Stimulated activated CD4-positive, alpha-beta T cell treated with anti-CD3 and anti-CD28 coated beads, Interleukin-4, amount 100 ng/mL, for 1 hour (primary cell): ENCODE measurements at regions not wholly inside any gene's neighbourhood (a gene's known extent, or its start where the extent isn't known, plus 50 kb on each side); places are given as distances from the start of the nearest gene placed in this dataset.

Experiments
- DNase-seq: peaks from one replicate; pipeline ENCODE4 v3.0.0-alpha.2; 2020

DNA sequence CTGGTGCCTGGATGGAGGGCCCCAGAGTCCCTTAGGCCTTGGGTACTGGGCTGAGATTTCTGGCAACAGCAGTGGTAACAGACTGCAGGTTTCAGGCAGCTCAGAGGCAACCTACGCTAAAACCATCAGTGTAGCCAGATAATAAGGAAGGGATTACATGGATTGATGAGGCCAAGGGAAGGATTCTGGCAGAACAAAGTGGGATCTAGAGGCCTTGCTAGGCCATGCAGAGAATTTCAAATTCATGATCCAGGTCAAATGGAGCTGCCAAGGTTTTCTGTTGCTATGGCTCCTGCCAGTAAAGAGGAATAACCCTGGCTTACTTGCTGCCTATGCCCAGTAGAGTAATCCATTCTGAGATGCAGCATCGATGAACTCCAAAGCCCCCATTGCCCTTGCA lies 445.7 kb downstream of the ADRA2A start:
- DNase-seq = no peak

DNA sequence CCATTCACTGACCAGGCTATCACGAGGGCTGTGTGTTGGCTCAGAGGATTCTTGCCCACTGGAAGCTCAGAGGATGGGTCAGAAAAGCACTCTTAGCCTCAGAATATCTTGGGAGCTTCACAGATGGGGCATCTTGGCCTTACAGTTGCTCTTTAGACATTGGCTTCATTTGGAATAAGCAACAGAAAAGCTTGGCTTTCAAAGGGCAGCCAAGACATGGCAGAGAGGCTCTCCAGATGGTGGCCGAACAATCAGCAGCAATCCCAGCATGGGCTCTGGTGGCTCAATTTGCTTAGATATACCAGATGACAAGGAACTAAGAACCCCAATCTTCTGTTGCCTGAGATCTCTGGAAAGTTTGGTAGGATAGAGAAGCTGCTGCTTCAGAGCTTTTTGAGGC lies 446.2 kb downstream of the ADRA2A start:
- no peak for DNase-seq

GRCh38 chr10:111524134-111524533 lies 447.3 kb downstream of the ADRA2A start:
- DNase-seq = no peak

- no peak for DNase-seq
These were observed 448.9 kb downstream of the ADRA2A start for GRCh38 chr10:111525696-111526095.

- no peak for DNase-seq
These were observed 454.9 kb downstream of the ADRA2A start for GRCh38 chr10:111531690-111532089.

DNA sequence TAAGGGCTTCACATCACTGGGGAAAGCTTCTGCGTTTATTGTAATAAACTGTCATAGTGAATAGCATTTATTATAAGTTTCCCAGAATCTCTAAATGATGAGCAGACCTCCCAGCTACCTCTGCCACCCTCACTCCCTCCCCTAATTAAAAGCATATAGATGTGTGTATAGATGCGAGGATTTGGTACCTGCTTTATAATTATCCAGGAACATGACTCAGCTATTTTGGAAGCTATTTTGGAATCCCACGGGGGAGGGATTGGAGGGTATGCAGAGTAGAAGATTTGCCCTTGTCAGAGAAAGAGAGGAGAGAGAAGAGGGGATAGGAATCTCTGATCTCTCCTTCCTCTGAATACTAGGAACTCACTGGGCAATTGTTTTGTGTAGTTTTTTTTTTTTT lies 455.3 kb downstream of the ADRA2A start:
- no peak for DNase-seq

DNA sequence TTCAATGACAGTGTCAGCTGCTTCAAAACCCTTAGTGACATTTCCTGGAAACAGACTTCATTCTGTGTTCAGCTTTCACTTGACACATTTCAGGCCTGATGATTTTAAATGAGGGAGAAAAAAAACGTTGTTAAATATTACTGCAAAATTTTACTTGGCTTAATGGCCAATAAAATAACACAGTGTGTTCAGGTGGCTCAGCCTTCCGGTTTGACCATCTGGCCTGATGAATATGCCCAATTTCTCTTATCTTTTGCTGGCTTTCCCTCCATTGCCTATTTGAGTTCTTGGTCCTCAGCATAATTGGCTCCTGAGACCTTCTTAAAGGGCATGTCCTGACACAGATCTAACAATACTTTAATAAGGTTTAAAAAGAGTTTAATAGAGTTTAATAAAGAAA lies 462.4 kb downstream of the ADRA2A start:
- no peak for DNase-seq

GRCh38 chr10:111543854-111544253 lies 467.0 kb downstream of the ADRA2A start:
- no peak for DNase-seq

GRCh38 chr10:111545861-111546605 lies 469.2 kb downstream of the ADRA2A start:
- DNase-seq = no peak

GRCh38 chr10:111548084-111548726 lies 471.4 kb downstream of the ADRA2A start:
- DNase-seq = no peak

- DNase-seq = no peak
These were observed 474.2 kb downstream of the ADRA2A start for GRCh38 chr10:111551001-111551400.

DNA sequence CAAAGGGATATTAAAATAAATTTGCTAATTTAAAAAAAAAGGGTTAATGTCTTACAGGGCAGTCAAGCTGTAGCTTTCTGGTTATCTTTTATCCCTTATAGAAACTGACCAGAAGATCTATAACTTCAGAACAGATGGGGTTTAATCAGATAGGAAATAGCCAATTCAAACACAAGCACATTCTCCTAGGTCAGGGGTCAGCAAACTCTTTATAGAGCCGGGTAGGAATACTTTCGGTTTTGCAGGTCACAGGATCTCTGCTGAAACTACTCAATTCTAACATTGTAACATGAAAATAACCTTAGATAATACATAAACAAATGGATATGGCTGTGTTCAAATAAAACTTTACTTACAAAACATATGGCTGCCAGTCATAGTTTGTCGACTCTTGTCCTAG lies 479.8 kb downstream of the ADRA2A start:
- DNase-seq = no peak

DNA sequence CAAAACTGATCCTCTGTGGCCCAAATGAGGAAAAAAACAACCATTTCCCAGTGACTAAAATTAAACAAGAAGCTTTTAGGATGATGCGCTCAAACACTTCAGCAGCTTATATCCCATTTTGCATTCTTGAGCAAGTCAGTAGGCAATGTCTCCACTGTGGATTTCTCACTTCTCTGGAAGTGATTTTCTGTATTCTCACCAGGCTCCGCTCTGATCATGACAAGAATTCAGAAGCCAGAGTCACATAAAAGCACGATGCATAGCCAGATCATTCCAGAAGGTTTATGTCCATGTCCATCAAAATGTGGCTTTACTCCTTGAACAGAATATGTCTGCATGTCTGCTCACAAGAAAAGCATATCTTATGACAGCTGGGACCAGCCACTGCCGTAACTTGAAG lies 481.4 kb downstream of the ADRA2A start:
- DNase-seq = no peak

DNA sequence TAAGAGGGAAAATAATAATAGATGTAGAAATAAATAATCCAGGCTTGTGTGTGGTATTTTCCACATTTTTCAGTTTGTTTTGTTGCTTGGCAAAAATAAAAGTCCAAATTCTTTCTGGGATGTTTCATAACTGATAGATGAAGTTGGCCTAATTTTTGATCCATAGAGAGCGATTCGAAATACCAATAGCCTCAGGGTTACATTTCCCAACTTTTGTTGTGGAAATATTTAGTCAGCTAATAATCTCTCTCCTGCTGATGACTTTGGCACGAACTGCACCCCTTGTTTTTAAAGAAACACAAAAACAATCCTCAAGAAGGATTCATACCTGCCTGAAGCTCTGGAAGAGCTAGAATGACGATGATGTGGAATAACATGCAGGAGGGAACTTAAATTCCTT lies 483.2 kb downstream of the ADRA2A start:
- no peak for DNase-seq

DNA sequence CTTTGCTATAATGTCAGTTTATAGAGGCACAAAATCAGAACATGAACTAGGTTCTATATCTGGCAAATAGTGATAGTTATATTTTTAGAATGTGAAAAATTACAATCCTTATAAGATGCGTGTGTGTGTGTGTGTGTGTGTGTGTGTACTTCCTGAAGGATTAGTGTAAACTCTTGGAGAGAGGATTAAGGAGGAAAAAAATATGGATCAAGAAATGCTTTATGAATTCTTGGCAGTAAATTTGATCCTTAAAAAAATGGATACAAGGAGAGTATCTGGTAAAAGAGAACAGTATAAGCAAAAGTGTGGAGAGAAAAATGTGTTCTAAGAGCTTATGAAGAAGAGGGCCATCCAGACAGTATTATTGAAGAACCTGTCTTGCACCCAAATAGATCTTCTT lies 484.3 kb downstream of the ADRA2A start:
- DNase-seq = no peak

DNA sequence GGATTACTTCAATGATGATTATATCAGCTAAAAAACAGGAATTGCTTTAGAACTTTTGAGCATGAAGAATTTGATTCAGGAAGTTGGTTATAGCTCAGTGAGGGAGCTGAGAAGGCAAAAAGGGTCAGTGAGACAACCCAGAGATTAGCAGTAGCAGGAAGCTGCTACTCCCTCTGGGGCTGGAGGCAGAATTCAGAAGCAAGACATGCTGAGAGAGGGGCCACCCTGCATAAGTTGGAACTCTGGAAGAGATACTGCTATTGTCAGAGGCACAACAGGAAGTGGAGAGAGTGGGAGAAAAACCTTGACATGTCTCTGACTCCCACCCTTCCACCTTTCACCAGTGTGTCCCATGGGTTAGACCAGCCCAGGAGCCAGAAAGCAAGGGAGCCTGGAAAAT lies 488.7 kb downstream of the ADRA2A start:
- DNase-seq = no peak

DNA sequence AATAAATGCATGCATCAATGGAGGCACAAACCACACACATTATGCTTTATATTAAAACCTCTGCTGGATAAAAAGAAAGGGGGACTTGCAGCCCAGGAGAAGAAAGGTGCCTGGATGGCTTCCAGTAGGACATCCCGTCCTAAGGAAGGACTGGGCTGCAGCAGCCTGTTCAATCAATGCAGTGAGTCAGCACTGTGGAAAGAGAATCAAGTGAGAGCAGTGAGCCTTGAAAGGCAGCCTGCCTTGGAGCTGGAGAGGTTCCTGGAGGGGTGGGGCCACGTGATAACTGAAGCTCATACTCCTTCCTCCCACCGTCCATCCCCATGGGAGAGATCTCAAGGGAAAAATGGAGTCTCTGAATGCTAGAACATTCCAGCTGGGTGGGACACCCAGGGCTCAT lies 501.2 kb downstream of the ADRA2A start:
- no peak for DNase-seq

GRCh38 chr10:111579473-111579872 lies 502.6 kb downstream of the ADRA2A start:
- DNase-seq = no peak

DNA sequence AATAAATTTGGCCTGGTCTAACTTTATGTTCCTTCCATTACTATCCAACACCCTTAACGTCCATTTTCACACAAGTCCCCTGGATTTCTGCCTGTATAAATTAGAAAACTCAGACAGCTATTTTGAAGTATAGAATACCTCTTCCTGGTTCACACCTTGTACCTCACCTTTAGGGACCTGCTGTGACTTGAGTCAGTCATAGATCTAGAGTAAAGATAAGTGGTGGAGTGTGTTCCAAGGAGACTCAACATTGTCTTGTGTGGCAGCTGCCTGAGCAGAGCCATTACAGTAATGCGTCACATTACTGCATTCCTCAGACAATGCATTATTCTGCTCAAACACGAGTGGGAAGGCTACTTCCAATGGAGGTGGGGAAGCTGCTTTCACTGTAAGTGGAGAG lies 513.9 kb downstream of the ADRA2A start:
- DNase-seq = no peak

DNA sequence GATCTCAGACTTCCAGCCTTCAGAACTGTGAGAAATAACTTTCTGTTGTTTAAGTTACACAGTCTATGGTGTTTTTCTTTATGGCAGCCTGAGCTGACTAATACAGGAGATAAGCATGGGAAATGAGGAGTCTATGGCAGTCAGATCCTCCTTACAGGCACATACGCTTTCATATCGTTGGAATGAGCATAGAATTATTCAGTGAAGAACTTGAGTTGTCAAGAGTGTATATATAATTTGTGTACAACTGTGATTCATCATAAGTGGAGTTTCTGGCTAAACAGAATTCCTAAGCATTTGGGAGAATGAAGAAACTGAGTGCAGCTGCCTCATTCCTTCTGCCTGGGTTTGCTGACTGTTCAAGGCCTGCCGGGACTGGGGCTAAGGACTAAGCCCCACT lies 516.7 kb downstream of the ADRA2A start:
- no peak for DNase-seq

- DNase-seq = no peak
These were observed 518.3 kb downstream of the ADRA2A start for GRCh38 chr10:111595173-111595572.

- DNase-seq = peak; percentile 11
These were observed 521.7 kb downstream of the ADRA2A start for GRCh38 chr10:111598433-111599059.

- no peak for DNase-seq
These were observed 523.1 kb downstream of the ADRA2A start for GRCh38 chr10:111599943-111600342.

DNA sequence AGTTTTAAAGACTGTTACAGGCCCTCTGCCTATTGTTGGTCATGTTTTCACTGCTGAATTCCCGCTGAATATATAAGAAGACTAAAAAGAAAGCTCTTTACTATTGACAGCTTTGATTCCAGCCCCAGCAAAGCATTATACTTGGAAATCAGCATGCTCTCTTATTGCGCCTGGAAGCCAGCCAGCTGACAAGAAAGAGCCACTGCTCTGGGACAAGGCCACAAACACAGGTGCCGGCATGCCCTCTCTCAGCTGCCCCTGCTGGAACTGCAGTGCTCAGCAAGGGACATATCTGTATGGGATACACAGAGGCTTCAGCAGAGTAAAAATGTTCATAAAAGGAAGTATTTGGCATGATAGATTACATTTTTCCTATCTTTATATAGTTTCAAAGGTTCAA lies 523.9 kb downstream of the ADRA2A start:
- DNase-seq = no peak
